Astrocyte (in vitro differentiated cells and primary cell): ENCODE measurements at regions not wholly inside any gene's neighbourhood (a gene's known extent, or its start where the extent isn't known, plus 50 kb on each side); places are given as distances from the start of the nearest gene placed in this dataset.

Experiments used
- DNase-seq: peaks from one replicate; pipeline ENCODE4 v3.0.0-alpha.2; 2010; ENCODE audit warnings: low read depth
- FAIRE-seq: peaks from 2 replicates; lab custom pipeline; 2011; peaks lifted over from hg19 to GRCh38; lab: Jason Lieb, UNC
- H2AFZ ChIP-seq: 2 replicates; pipeline ENCODE4 v1.6.0; 2012; ENCODE audit warnings: low read depth, low read length, inconsistent platforms
- H3K27ac ChIP-seq: 2 replicates; pipeline ENCODE4 v1.5.1; 2011; ENCODE audit warnings: low read depth, low read length, inconsistent platforms
- H3K27me3 ChIP-seq: 2 replicates; pipeline ENCODE4 v1.6.0; 2011; ENCODE audit warnings: low read length, inconsistent platforms; ENCODE audit not compliant: insufficient read depth
- H3K36me3 ChIP-seq: 2 replicates; pipeline ENCODE4 v1.5.1; 2011; ENCODE audit warnings: low read length, inconsistent platforms; ENCODE audit not compliant: insufficient read depth
- H3K4me1 ChIP-seq: 2 replicates; pipeline ENCODE4 v1.5.1; 2011; ENCODE audit warnings: low read length, inconsistent platforms; ENCODE audit not compliant: insufficient read depth
- H3K4me2 ChIP-seq: 2 replicates; pipeline ENCODE4 v1.6.0; 2012; ENCODE audit warnings: low read length, inconsistent platforms
- H3K4me3 ChIP-seq: 2 replicates; pipeline ENCODE4 v1.5.1; 2011; ENCODE audit warnings: low read depth, mild to moderate bottlenecking, low read length, inconsistent platforms; ENCODE audit not compliant: insufficient read depth
- H3K79me2 ChIP-seq: 2 replicates; pipeline ENCODE4 v1.6.0; 2012; ENCODE audit warnings: mild to moderate bottlenecking, low read length, inconsistent platforms; ENCODE audit not compliant: insufficient read depth
- H3K9ac ChIP-seq: 2 replicates; pipeline ENCODE4 v1.6.0; 2012; ENCODE audit warnings: mild to moderate bottlenecking, low read length, inconsistent platforms
- H3K9me3 ChIP-seq: 2 replicates; pipeline ENCODE4 v1.5.1; 2012; ENCODE audit warnings: low read depth, mild to moderate bottlenecking, low read length, inconsistent platforms; ENCODE audit not compliant: insufficient read depth
- H4K20me1 ChIP-seq: 2 replicates; pipeline ENCODE4 v1.6.0; 2012; ENCODE audit warnings: low read length, inconsistent platforms; ENCODE audit not compliant: insufficient read depth
- H3K27ac Mint-ChIP-seq: one replicate; pipeline ENCODE4 v1.8.0; 2021; ENCODE audit warnings: mild to moderate bottlenecking, mixed read lengths; ENCODE audit not compliant: unreplicated experiment
- H3K27me3 Mint-ChIP-seq: one replicate; pipeline ENCODE4 v1.8.0; 2021; ENCODE audit warnings: low read depth, mixed read lengths; ENCODE audit not compliant: unreplicated experiment
- H3K36me3 Mint-ChIP-seq: one replicate; pipeline ENCODE4 v1.8.0; 2021; ENCODE audit warnings: low read depth, mixed read lengths; ENCODE audit not compliant: unreplicated experiment
- H3K4me1 Mint-ChIP-seq: one replicate; pipeline ENCODE4 v1.8.0; 2021; ENCODE audit warnings: low read depth, mixed read lengths; ENCODE audit not compliant: unreplicated experiment
- H3K4me3 Mint-ChIP-seq: one replicate; pipeline ENCODE4 v1.8.0; 2021; ENCODE audit warnings: mild to moderate bottlenecking, moderate library complexity, mixed read lengths; ENCODE audit not compliant: unreplicated experiment
- H3K9me3 Mint-ChIP-seq: one replicate; pipeline ENCODE4 v1.8.0; 2021; ENCODE audit warnings: mild to moderate bottlenecking, mixed read lengths; ENCODE audit not compliant: unreplicated experiment
- EZH2 ChIP-seq: IDR thresholded peaks from 2 replicates; pipeline ENCODE4 v1.6.1; 2012; ENCODE audit warnings: mild to moderate bottlenecking, low read length, inconsistent platforms; ENCODE audit not compliant: insufficient read depth
- TF ChIP-seq, protein P1 (sequence below): IDR thresholded peaks from 2 replicates; pipeline ENCODE4 v1.5.1; 2011; ENCODE audit warnings: low read depth, mild to moderate bottlenecking, inconsistent platforms, low read length, moderate library complexity; ENCODE audit not compliant: insufficient read depth

- H3K9me3 Mint-ChIP-seq, result peaks cover 1% of the 10 kb centered on the region
- Histone ChIP-seq H3K27ac (no peak overlapping the region), H3K36me3 (no peaks in the 10 kb centered on the region), H3K9me3 (no peaks in the 10 kb centered on the region), H2AFZ (no peak overlapping the region), H3K4me1 (no peaks in the 10 kb centered on the region), H3K9ac (no peak overlapping the region), H3K4me2 (no peak overlapping the region), H3K27me3 (no peaks in the 10 kb centered on the region), H3K79me2 (no peaks in the 10 kb centered on the region), H3K4me3 (no peak overlapping the region), H4K20me1 (no peaks in the 10 kb centered on the region)
- H3K27me3 Mint-ChIP-seq, result peaks cover 15% of the 10 kb centered on the region
- no peak overlapping the region for H3K4me3 Mint-ChIP-seq
- H3K27ac Mint-ChIP-seq, result no peak overlapping the region
- TF ChIP-seq, protein P1, sequence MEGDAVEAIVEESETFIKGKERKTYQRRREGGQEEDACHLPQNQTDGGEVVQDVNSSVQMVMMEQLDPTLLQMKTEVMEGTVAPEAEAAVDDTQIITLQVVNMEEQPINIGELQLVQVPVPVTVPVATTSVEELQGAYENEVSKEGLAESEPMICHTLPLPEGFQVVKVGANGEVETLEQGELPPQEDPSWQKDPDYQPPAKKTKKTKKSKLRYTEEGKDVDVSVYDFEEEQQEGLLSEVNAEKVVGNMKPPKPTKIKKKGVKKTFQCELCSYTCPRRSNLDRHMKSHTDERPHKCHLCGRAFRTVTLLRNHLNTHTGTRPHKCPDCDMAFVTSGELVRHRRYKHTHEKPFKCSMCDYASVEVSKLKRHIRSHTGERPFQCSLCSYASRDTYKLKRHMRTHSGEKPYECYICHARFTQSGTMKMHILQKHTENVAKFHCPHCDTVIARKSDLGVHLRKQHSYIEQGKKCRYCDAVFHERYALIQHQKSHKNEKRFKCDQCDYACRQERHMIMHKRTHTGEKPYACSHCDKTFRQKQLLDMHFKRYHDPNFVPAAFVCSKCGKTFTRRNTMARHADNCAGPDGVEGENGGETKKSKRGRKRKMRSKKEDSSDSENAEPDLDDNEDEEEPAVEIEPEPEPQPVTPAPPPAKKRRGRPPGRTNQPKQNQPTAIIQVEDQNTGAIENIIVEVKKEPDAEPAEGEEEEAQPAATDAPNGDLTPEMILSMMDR, result no peak
- TF ChIP-seq EZH2, result no peak
- FAIRE-seq (no peak), DNase-seq (no peak)
- H3K36me3 Mint-ChIP-seq, result no peaks in the 10 kb centered on the region
- H3K4me1 Mint-ChIP-seq, result peaks cover 4% of the 10 kb centered on the region
Measured at GRCh38 chr12:13383379-13383778, 186.9 kb downstream of the EMP1 start.

DNA sequence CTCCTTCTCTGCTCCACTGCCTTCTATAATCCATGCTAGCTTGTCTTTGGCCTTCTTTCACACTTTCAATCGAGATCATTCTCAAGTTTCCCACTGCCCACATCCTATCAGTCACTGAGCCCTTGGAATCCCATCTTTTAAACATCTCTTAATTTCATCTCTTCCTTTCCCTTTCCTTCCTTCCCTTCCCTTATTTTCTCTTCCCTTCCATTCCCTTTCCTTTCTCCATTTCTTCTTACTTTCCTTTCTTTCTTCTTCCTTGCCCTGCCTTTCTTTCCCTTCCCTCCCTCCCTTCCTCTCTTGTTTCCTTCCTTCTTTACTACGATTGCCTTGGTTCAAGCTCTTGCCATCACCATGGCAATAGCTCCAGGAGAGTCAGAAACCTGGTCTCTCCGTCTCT lies 183.8 kb downstream of the EMP1 start:
- no peaks in the 10 kb centered on the region for H3K27me3 ChIP-seq
- no peaks in the 10 kb centered on the region for H3K36me3 Mint-ChIP-seq
- H2AFZ ChIP-seq, result no peak overlapping the region
- no peak overlapping the region for H3K4me3 ChIP-seq
- FAIRE-seq, result no peak
- H3K36me3 ChIP-seq, result no peaks in the 10 kb centered on the region
- peaks cover 2% of the 10 kb centered on the region for H3K27me3 Mint-ChIP-seq
- H3K4me3 Mint-ChIP-seq, result no peak overlapping the region
- H3K79me2 ChIP-seq, result no peaks in the 10 kb centered on the region
- H3K9me3 ChIP-seq, result no peaks in the 10 kb centered on the region
- no peak overlapping the region for H3K4me2 ChIP-seq
- peaks cover 6% of the 10 kb centered on the region for H3K9me3 Mint-ChIP-seq
- DNase-seq, result no peak
- TF ChIP-seq, protein P1, result no peak
- TF ChIP-seq EZH2, result no peak
- H4K20me1 ChIP-seq, result no peaks in the 10 kb centered on the region
- no peak overlapping the region for H3K27ac Mint-ChIP-seq
- peaks cover 12% of the 10 kb centered on the region for H3K4me1 Mint-ChIP-seq
- H3K4me1 ChIP-seq, result no peaks in the 10 kb centered on the region
- no peak overlapping the region for H3K9ac ChIP-seq
- no peak overlapping the region for H3K27ac ChIP-seq

DNA sequence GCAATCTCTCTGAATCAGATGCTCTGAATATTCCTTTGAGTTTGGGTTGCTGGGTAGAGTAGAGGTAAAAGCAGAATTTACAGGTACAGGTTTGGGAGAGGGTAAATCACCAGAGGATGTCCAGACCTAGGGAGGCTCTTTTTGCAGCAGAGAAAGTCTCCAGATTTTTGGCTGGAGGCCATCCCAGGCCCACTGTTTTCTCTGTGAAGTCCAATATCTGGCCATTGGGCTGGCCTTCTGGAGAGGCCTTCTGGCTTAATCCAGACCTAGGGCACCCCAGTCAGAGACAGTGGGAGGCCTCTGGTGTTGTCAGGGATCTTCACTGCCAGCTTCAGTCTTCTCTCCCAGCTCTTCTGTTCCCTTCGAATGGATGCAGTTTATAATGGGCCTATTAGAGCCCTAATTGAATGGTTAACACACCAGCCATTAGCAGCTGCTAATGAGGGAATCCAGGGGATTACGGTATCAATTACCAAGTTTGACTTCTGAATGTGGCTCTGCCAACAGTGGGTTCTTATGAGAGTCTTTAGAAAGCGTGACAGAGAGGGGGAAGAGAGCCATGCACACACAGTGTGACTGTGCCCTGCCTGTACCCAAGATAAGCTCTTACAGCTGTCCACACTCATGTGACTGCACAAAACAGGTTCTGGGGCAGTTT lies 183.1 kb downstream of the EMP1 start:
- no peaks in the 10 kb centered on the region for H3K27me3 ChIP-seq
- no peak overlapping the region for H3K27ac Mint-ChIP-seq
- H3K9me3 ChIP-seq, result no peaks in the 10 kb centered on the region
- TF ChIP-seq, protein P1, result no peak
- TF ChIP-seq EZH2, result no peak
- H3K4me3 ChIP-seq, result no peak overlapping the region
- H3K79me2 ChIP-seq, result no peaks in the 10 kb centered on the region
- H3K36me3 ChIP-seq, result no peaks in the 10 kb centered on the region
- peaks cover 12% of the 10 kb centered on the region for H3K4me1 Mint-ChIP-seq
- H3K36me3 Mint-ChIP-seq, result no peaks in the 10 kb centered on the region
- DNase-seq (no peak), FAIRE-seq (no peak)
- peaks cover 2% of the 10 kb centered on the region for H3K27me3 Mint-ChIP-seq
- H3K4me1 ChIP-seq, result no peaks in the 10 kb centered on the region
- H2AFZ ChIP-seq, result no peak overlapping the region
- no peak overlapping the region for H3K9ac ChIP-seq
- no peak overlapping the region for H3K27ac ChIP-seq
- H4K20me1 ChIP-seq, result no peaks in the 10 kb centered on the region
- no peak overlapping the region for H3K4me2 ChIP-seq
- H3K4me3 Mint-ChIP-seq, result no peak overlapping the region
- peaks cover 6% of the 10 kb centered on the region for H3K9me3 Mint-ChIP-seq
